ENCODE measurements at regions not wholly inside any gene's neighbourhood (a gene's known extent, or its start where the extent isn't known, plus 50 kb on each side); places are given as distances from the start of the nearest gene placed in this dataset.

- Histone ChIP-seq H3K79me2 (ENCODE audit: insufficient read depth, low read length) (no peaks in the 10 kb centered on the region), H3K9ac (ENCODE audit: extremely low read depth, insufficient read length, low read length) (no peak overlapping the region), H4K5ac (ENCODE audit: insufficient read length, low read depth, low read length) (no peak overlapping the region), H3K14ac (ENCODE audit: insufficient read depth, low read length) (no peak overlapping the region; the same call in 1 of the 2 replicates), H2BK120ac (ENCODE audit: low read depth, low read length, poor library complexity, severe bottlenecking) (no peak overlapping the region), H3K79me1 (ENCODE audit: insufficient read depth, low read depth, low read length, poor library complexity, severe bottlenecking) (no peaks in the 10 kb centered on the region), H4K20me1 (ENCODE audit: control insufficient read depth, insufficient read depth, insufficient read length) (peaks cover 5% of the 10 kb centered on the region), H3K27me3 (ENCODE audit: insufficient read depth, low read length) (no peaks in the 10 kb centered on the region), H4K8ac (replicated peaks; ENCODE audit: insufficient read length, low read depth, low read length) (no peak overlapping the region), H2BK20ac (ENCODE audit: low read depth, low read length, poor library complexity, severe bottlenecking) (no peak overlapping the region), H3K23me2 (ENCODE audit: insufficient read length, low read depth, low read length, poor library complexity, severe bottlenecking) (no peaks in the 10 kb centered on the region), H3K9me3 (ENCODE audit: control insufficient read depth, low read depth, low read length) (no peaks in the 10 kb centered on the region), H3T11ph (ENCODE audit: low read length) (no peak overlapping the region), H3K27ac (ENCODE audit: insufficient read length, low read depth, low read length) (no peak overlapping the region), H2BK5ac (ENCODE audit: insufficient read length, low read length) (no peak overlapping the region), H2AK5ac (ENCODE audit: insufficient read length, low read length) (no peak overlapping the region), H2BK12ac (ENCODE audit: insufficient read length, low read depth, low read length) (no peak overlapping the region), H2BK15ac (ENCODE audit: low read depth, low read length) (no peak overlapping the region), H3K4me1 (ENCODE audit: insufficient read depth, low read length) (peaks cover 2% of the 10 kb centered on the region; the same call in 1 of the 2 replicates), H3K23ac (ENCODE audit: insufficient read length, low read depth, low read length) (no peak overlapping the region), H2AFZ (ENCODE audit: low read length) (no peak overlapping the region), H3K4ac (ENCODE audit: low read depth, low read length) (no peak overlapping the region), H3K56ac (ENCODE audit: insufficient read length, low read depth, low read length) (no peak overlapping the region), H3K4me2 (ENCODE audit: insufficient read depth, insufficient read length, low read length) (no peak overlapping the region), H3K18ac (ENCODE audit: insufficient read length, low read depth, low read length) (no peak overlapping the region), H4K91ac (ENCODE audit: insufficient read length, low read depth, low read length) (no peak overlapping the region)
- Mint-ChIP-seq H3K4me3 (no peak overlapping the region), H3K4me1 (peaks cover 35 to 56% of the 10 kb centered on the region in 2 experiments), H3K27me3 (ENCODE audit: low read depth) (peaks cover 1% of the 10 kb centered on the region; the same call in 1 of the 2 replicates), H3K36me3 (ENCODE audit: insufficient read depth in 1 of 3, low read depth in 3 of 3) (peaks cover 0 to 3% (median under 1%) of the 10 kb centered on the region in 3 experiments; a peak in 3 of 7 replicates), H3K27ac (no peak overlapping the region), H3K9me3 (no peaks in the 10 kb centered on the region; a peak in 1 of 5 replicates)
- DNase-seq = no peak
- TF ChIP-seq CTCF (conservative IDR thresholded peaks at IDR 0.05) = no peak
- no CpG with 5 or more reads among the region's 11 CpGs for WGBS (ENCODE audit: extremely low coverage, insufficient read length, low lambda C conversion rate)
Observed at GRCh38 chr11:70833011-70833410, 419.4 kb downstream of the SHANK2 start.
